SW480 (cell line): ENCODE measurements at regions not wholly inside any gene's neighbourhood (a gene's known extent, or its start where the extent isn't known, plus 50 kb on each side); places are given as distances from the start of the nearest gene placed in this dataset.
A peak's percentile ranks its signal among the peaks of the same experiment; 100 is the strongest.

Experiments
- DNase-seq: peaks from one replicate; pipeline ENCODE4 v3.0.0-alpha.2; 2016; ENCODE audit warnings: low spot score

DNA sequence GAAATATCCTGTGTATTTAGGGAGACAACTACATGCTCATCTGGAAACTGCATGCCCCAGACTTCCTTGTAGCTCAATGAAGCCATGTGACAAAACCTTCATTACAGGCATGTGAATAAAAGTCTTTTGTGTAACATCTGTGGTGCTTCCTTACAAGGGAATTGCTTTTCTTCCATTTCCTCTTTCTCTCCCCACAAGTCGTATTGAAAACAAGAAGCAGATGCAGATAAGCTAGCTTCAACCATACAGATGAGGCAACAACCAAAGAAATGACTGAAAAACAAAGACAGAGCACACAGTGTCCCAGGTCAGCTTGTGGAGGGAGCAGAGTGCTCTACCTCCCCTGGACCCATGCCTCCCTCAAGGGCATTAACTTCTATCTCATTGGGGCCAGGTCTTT lies 115.8 kb upstream of the INPP4B start:
- no peak for DNase-seq

DNA sequence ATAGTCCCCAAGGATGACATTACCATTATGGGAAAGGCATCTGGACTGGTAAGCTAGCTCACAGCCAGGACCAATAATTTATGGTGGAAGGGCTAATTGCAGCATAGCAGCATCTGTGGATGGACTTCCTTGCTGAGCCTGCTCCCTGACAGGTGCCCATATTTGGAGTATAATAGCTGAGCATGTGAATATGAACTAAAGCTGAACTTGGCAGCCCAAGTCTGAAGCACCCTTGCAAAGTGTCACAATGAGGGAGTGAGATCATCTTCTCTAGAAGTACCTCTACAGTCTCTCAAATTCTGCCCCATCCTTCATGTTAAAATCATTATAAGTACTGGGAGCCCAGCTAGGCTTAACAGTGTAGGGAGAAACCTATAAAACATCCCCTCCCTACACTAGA lies 128.2 kb upstream of the INPP4B start:
- DNase-seq = no peak

DNA sequence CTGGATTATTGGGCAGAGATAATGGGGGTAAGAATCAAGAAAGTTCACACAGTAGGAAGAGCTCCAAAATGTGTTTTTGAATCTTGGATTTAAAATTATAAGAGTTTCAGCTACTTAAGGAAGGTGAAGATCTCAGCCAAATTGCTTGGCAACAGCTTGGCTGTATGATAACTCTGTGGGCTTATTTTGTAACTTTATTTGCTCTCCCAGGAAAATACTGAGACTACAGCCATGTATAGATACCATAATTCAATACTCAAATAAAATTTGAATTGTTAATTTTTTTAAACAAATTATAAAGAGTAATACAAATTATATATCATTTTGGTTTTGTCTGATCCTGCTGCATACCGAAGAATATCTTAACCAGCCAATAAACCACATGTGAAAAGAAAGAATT lies 129.5 kb upstream of the INPP4B start:
- DNase-seq = no peak

DNA sequence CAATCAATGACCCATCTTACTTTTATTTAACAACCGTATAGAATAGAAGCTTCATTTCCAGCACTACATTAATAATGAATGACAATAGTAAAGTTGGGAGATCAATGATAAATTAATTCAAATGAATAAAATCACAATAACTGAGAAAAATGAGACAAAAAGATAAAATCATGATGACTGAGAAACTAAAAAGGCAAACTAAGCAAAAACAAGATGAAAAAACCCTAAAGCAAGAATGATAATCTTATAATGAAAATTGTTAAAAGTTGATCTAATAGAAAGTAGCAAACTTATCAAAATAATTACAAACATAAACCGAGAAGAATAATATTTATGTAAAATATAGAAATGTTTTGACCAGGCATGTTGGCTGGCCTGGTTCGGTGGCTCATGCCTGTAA lies 130.4 kb upstream of the INPP4B start:
- no peak for DNase-seq

DNA sequence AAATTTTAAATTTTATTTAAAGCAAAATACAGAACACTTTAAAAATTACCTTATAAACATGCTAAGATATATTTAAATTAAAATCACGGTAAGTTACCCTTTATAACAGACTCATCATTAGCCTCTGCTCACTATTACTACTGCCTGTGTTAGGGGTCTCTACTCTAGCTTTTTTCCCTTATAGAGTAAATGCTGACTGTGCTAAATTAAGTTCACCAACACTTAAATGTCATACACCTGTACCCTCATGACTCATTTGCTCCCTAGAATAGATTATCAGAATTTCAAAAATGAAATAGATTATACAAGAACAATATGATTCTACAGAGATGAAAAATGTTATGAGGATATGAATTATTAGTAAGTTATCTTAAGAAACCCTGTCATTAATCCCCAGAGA lies 131.1 kb upstream of the INPP4B start:
- no peak for DNase-seq

DNA sequence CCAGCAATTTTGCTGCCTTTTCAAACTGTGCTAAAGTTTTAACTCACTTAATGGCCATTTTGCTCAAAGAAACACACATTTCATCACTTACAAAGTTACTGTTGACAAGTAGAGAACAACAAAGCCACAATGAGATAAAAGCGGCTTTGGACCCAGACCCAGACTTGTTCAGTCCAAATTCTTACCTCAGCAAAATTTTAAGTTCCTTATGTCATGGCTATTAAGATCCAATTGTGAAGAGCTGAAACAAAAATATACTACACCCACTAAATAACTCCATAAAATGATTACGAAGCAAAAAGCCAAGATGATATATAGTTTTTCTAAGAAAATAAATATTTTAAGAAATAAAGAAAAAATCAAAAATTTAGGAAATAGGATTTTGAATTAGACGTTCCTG lies 137.0 kb upstream of the INPP4B start:
- no peak for DNase-seq

DNA sequence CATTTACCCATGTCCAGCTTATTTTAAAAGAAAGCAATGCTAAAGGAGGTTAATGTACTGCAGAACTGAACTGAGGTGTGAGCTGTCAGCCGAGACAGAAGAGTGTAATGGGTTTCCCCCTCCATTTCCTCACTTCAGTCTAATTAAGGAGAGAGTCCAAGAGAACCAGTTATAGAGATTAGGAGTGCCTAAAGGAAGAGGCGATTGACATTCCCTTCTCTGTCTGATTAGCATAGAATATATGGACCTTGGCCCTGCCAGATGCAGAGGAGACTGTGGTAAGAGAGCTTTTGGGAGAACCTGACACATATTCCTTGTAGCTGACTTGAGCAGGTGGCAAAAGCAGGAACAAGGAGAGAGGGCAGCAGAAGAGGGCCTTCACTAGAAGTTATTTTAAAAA lies 137.5 kb upstream of the INPP4B start:
- no peak for DNase-seq

DNA sequence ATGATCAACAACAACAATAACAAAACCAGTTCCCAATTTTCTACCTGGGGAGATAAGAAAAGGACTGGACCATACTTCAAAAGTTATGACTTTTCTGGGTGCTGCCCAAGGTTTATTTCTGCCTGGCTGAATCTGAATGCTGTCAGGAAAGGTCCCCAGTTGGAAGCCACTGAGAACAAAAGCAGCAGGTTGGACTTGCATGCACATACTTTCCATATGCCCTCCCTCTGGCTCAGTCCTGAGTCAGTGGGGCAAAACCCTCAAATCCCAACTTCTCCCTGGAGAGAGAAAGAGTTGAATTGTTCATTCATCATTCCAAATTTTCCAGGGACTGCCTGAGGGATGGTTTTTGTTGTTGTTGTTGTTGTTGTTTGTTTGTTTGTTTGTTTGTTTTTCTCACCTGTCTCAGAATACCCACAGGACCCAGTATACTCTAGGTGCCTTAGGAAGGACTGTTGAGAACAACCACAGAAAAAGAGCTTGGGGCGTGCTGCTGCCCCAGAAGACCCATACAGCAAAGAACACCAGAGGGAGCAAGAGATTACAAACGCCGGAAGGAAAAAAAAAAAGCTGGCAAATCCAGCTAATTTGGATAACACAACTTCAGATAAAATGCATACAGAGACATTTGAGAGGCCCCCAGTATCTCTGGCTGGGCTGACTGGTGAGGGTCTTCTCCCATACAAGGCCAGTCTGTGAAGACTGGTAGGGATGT lies 138.9 kb upstream of the INPP4B start:
- DNase-seq = peak; percentile 10

DNA sequence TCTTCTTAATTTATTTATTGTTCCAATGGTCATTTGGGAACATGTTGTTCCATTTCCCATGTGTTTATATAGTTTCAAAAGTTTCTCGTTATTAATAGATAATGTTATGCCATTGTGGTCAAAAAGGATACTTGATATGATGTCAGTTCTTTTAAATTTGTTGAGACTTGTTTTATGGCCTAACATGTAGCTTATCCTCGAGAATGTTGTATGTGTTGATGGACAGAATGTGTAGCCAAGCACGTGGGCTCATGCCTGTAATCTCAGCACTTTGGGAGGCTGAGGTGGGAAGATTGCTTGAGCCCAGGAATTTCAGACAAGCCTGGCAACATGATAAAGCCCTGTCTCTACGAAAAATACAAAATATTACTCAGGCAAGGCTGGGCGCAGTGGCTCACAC lies 168.5 kb upstream of the USP38 start:
- DNase-seq = no peak

DNA sequence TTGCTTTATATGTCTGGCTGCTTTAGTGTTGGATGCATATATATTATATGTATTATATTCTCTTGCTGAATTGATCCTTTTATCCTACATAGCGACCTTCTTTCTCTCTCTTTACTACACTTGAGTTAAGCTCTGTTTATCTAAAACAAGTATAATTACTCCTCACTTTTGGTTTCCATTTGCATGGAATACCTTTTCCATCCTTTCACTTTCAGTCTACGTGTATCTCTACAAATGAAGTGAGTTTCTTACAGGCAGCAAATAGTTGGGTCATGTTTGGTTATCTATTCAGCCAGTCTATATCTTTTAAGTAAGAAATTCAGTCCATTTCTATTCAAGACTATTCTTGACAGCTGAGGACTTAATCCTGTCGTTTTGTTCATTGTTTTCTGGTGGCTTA lies 167.5 kb upstream of the USP38 start:
- no peak for DNase-seq

DNA sequence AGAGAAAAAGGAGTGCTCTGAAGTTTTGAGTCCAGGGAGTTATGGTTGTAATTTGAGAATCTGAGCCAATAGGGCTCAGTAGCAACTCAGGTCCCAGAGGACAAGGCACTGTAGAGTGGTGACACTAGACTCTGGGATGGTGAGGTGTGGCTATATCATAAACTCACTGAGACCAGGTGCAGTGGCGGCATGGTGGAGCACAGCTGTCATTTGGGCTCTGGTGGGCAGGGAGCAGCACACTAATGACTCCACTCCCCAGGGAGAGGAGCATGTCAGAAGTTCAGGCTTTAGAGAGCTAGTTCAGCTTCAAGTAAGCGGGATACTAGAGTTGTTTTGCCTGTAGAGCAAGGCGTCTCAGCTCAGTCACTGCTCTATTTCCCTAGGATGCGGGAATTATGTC lies 165.4 kb upstream of the USP38 start:
- no peak for DNase-seq

DNA sequence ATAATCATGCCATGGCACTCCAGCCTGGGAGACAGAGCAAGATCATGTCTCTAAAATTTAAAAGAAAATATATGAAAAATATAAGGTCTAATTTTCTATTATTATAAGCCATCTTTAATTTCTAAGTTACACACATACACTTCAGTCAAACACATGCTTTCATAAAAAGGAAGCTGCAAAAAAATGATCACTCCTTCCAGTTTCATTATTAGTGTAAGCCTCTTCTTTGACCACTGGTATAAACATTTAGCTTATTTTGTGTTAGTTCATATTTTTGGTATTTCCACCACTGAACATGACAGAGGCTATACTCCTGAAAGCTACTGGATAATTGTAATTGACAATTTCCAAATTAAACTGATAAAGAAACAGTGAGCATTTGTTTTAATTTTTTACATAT lies 163.3 kb upstream of the USP38 start:
- no peak for DNase-seq

DNA sequence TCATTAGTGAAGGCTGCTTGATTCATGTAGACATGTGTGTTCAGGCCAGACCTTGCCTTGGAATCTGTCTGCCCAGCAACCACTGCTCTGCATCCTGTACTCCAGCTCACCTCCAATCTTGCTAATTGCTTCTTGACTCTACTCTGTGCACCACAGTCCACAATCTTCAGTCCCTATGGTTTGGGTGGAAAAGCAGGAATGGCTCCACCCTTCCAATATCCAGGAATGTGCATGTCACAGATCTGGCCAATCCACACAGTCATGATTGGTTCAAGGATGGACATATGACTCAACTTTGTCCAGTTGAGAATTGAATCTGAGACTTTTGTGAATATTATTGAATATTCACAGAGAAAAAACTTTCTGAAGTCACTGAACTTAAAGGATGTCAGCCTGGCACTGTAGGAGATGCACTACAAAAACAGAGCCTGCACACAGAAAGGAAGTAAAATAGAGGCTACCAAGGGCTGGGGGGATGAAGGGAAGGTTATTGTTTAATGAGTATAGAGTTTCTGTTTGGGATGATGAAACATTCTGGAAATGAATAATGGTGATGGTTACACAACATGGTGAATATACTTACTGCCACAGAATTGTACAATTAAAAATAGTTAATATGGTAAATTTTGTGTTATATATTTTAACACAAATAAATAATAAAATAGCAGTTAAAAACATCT lies 161.3 kb upstream of the USP38 start:
- no peak for DNase-seq

DNA sequence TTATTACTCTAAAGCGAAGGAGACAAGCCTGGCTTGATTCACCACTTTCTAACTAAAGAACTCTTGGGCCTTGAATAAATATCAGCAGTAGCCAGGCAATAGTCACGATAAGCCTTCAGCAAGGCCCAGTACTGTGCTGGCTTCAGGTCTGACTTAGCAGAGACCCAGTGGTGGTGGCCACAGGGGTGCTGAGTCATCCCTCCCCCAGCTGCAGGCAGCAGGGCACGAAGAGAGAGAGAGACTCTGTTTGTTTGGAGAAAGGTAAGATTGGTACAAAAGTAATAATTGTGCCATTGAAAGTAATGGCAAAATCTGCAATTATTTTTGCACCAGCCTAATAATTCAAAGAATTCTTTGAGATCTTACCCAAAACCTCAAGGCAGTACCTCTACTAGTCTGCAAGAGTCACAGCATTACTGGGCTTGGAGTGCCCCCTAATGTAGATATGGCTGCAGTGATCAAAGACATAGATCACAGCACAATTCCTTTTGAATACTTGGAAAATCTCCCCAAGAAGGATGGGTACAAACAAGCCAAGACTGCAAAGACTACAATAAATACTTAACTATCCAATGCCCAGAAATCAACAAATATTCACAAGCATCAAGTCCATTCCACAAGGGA lies 159.5 kb upstream of the USP38 start:
- peak; percentile 7 for DNase-seq

DNA sequence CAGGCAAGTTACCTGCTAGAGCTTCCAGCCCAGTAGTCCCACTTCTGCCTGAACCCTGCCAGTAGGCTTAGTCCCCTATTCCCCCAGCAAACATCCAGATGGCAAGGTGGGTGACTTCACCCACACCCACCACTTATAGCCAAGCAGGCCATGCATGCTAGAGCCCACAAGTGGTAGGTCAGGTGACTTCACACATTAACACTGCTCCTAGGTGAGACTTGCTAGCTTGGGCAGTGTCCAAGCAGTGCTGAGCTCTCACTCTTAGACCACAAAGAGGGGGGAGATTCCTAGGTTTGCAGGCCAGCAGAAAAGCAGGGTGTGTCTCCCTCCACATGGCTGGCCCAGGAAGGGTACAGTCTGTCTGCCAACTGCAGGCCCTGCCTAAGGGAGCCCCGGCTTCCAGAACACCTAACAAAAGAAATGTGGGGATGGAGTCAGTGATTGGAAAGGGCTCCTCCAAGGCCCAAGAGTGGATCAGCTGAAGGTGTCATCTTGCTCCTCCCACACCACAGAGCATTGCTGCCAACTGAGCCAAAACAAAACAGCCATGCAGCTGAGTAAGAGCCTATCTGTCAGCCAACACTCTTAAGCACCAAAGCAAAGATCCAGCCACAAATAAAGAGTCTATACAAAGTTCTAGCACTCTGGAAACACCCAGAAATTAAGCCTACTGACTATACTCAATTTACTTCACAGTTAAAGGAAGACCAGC lies 158.1 kb upstream of the USP38 start:
- no peak for DNase-seq

DNA sequence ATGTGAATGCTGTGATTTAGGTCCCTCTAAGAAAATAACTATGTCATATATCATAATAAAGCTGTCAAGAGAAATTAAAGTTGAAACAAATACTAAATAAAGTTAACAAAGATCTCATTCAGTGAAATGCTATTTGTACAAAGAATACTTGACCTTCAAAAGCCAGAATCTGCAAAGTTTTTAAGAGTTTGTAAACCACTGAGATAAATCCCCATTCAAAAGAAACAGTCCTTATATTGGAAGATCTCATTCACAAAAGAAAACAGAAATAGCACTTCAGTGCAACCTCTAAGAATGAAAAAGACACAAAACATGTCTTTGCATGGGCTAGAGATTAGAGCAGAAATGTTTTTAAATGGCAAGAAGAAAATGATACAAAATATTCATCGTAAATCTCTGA lies 149.1 kb upstream of the USP38 start:
- no peak for DNase-seq

DNA sequence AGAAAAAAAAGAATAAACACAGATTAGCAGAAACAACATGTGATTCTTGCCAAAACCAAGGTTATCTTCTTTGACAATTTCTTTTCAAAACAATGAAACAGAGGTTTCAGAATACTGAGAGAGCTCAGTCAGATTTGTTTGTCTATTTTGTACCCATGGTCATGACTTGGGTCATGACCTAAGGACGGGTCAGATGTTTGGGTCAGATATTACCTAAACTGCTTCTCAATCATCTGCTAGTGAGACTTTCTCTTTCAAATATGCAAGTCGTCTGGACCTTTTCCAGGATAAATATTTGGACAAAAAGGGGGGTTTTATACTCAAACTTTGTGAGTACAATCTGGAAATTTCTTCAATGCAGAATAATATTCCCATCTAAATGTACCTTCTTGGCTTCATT lies 148.3 kb upstream of the USP38 start:
- DNase-seq = no peak

DNA sequence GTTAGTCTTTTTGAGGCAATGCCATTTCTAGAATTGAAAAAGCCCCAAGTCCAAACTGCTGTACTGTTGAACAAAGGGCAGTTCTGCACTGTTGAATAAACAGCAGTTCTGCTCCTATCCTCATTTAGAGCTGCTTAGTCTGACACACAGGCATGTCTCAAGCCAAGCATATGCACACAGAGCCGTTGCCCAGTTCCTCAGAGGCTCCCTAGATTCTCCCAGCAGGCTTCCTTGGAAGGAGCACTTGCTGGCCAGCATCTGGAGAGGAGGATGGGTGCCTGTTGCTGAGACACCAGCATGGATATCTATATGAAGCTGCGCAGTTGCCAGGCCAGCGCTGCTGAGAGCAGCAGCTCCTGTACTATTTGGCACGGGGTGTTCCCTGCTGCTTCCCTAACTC lies 138.3 kb upstream of the USP38 start:
- DNase-seq = no peak

DNA sequence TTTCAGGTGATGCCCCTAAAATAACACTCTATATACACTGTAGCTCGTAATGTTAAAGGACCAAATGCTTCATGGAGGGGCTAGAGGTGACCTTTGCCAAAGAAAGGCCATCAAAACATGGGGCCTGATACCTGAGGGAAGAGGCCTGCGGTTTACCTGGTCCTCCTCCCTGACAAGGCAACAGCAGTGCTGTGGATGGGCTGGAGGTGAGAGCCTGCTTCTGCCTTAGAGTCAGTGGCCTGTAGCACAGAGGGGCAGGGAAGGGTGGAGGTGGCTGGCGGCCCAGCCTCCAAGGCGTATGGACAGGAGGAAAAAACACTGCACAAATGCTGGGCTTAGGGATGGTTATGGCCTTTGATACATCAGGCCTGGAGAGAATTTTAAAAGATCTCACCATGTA lies 137.8 kb upstream of the USP38 start:
- DNase-seq = no peak

DNA sequence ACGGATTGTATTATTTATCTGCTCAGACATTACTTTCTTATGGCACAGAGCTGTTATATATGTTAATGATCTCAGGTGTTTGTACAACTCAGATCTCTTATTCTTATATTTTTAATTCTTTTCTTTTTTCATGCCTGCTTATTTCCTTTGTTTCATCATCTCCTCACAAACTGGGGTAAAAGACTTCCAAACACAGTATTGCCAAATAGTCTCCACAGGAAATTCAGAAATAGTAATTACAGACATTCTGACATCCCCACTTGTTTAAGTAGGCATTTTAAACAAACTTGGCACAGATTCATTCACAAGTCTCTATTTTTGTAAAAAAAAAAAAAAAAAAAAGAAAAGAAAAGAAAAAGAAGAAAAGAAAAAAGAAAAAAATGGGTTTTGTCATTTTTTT lies 129.7 kb upstream of the USP38 start:
- no peak for DNase-seq

DNA sequence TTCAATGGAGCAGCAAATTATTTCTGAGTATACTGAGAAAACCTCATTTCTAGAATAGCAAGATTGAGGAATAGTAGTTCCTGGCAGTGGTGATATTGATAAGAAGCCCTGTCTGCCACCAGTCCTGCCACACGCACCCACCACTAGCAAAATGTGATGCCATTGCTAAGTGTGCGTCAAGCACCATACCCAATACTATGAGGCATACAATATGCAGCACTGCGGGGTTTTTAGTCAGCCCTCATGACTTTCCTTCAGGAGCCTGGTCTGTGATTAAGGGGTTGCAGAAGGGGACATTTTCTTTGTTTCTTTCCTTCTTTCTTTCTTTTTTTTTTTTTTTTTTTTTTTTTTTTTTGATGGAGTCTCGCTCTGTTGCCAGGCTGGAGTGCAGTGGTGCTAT lies 128.7 kb upstream of the USP38 start:
- no peak for DNase-seq

DNA sequence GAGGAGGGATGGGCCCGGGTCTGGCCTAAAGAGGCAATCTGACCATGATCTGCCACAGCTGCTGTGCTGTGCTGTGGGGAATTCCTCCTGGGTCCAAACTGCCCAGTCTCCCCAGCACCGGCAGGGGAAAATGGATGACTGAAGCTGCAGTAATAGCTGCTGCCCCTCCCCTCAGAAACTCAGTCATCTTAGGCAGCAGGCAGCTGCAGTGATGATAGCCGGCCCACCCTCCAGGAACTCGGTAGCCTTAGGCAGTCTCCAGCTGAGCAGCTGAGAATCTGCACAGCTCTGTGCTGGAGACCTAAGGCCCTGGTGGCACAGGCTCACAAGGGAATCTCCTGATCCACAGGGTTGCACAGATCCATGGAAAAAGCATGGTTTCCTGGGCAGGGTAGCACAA lies 113.4 kb upstream of the USP38 start:
- no peak for DNase-seq

DNA sequence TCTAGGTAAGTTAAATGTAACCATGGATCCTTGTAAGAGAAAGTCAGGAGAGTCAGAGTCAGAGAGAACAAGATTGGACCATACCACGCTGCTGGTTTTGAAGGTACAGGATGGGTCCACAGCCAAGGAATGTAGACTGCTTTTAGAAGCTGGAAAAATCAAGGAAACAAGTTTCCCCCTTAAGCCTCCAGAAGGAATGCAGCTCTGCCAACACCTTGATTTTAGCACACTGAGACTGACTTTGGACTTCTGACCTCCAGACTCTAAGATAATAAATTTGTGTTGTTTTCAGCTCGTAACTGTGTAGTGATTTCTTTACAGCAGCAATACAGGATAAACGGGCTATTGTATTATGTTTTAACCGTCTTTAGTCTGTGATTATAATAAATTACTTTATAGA lies 108.0 kb upstream of the USP38 start:
- DNase-seq = no peak
